Vagina (tissue), 2 donors: ENCODE measurements at regions not wholly inside any gene's neighbourhood (a gene's known extent, or its start where the extent isn't known, plus 50 kb on each side); places are given as distances from the start of the nearest gene placed in this dataset.

Experiments used
- DNase-seq, 2 donors: peaks; one replicate each; pipeline ENCODE4 v3.0.0-alpha.2; 2017; ENCODE audit errors: extremely low spot score in 2 of 2
- H3K27ac ChIP-seq: fragments of 200-600 bp; sonication (generic); one replicate; pipeline ENCODE4 v1.5.1; 2019
- H3K27me3 ChIP-seq: fragments of 200-600 bp; sonication (generic); one replicate; pipeline ENCODE4 v1.5.1; 2019
- H3K36me3 ChIP-seq, 2 donors: fragments of 200-600 bp; sonication (generic); one replicate each; pipeline ENCODE4 v1.5.1; 2017 to 2019
- H3K4me1 ChIP-seq: fragments of 200-600 bp; sonication (generic); one replicate; pipeline ENCODE4 v1.5.1; 2019
- H3K4me3 ChIP-seq, 2 donors: fragments of 200-600 bp; sonication (generic); 1 replicate in 1 of 2; 2 replicates in 1 of 2; pipeline ENCODE4 v1.5.1; 2016 to 2019
- H3K9me3 ChIP-seq: fragments of 200-600 bp; sonication (generic); one replicate; pipeline ENCODE4 v1.5.1; 2019
- POLR2A ChIP-seq, 2 donors: fragments of 450-650 bp; IDR thresholded peaks; one replicate each; pipeline ENCODE4 v1.6.1; 2017; ENCODE audit warnings: antibody characterized with exemption in 2 of 2, mild to moderate bottlenecking in 2 of 2, moderate library complexity in 2 of 2
- POLR2AphosphoS5 ChIP-seq, 2 donors: sonication (generic); formaldehyde crosslinking; IDR thresholded peaks; one replicate each; pipeline ENCODE4 v1.9.0; 2017; ENCODE audit warnings: antibody characterized with exemption in 2 of 2, mild to moderate bottlenecking in 2 of 2, low read depth in 1 of 2; ENCODE audit not compliant: insufficient read depth in 1 of 2
- intact Hi-C: fragments of 100-400 bp; cut with DNase I; formaldehyde crosslinking; loops from one replicate; pipeline ENCODE4 v1.15.1; 2023
- TF ChIP-seq, protein P1 (sequence below), 3 experiments: fragments of 450-650 bp in 2 of 3; fragments of 200-600 bp in 1 of 3; sonication (generic) in 1 of 3; IDR thresholded peaks; one replicate each; pipeline ENCODE4 v1.5.1; 2017 to 2019; ENCODE audit warnings: antibody characterized with exemption in 3 of 3, mild to moderate bottlenecking in 2 of 3, moderate library complexity in 2 of 3

- no peaks in the 10 kb centered on the region for H3K27me3 ChIP-seq
- no peaks in the 10 kb centered on the region for H3K36me3 ChIP-seq
- no peak overlapping the region for H3K27ac ChIP-seq
- DNase-seq, result no peak
- no peaks in the 10 kb centered on the region for H3K4me1 ChIP-seq
- peaks cover under 1% of the 10 kb centered on the region for H3K9me3 ChIP-seq
- H3K4me3 ChIP-seq, result no peak overlapping the region
- TF ChIP-seq POLR2A (IDR thresholded peaks at IDR 0.05), result no peak
- TF ChIP-seq POLR2AphosphoS5 (IDR thresholded peaks at IDR 0.05; ENCODE audit: insufficient read depth in 1 of 2, low read depth in 1 of 2), result no peak
- TF ChIP-seq, protein P1, sequence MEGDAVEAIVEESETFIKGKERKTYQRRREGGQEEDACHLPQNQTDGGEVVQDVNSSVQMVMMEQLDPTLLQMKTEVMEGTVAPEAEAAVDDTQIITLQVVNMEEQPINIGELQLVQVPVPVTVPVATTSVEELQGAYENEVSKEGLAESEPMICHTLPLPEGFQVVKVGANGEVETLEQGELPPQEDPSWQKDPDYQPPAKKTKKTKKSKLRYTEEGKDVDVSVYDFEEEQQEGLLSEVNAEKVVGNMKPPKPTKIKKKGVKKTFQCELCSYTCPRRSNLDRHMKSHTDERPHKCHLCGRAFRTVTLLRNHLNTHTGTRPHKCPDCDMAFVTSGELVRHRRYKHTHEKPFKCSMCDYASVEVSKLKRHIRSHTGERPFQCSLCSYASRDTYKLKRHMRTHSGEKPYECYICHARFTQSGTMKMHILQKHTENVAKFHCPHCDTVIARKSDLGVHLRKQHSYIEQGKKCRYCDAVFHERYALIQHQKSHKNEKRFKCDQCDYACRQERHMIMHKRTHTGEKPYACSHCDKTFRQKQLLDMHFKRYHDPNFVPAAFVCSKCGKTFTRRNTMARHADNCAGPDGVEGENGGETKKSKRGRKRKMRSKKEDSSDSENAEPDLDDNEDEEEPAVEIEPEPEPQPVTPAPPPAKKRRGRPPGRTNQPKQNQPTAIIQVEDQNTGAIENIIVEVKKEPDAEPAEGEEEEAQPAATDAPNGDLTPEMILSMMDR (IDR thresholded peaks at IDR 0.05), result no peak
- intact Hi-C loops, result no loop called here
These were observed 1106.3 kb downstream of the BRD1 start for GRCh38 chr22:48721395-48721669.

DNA sequence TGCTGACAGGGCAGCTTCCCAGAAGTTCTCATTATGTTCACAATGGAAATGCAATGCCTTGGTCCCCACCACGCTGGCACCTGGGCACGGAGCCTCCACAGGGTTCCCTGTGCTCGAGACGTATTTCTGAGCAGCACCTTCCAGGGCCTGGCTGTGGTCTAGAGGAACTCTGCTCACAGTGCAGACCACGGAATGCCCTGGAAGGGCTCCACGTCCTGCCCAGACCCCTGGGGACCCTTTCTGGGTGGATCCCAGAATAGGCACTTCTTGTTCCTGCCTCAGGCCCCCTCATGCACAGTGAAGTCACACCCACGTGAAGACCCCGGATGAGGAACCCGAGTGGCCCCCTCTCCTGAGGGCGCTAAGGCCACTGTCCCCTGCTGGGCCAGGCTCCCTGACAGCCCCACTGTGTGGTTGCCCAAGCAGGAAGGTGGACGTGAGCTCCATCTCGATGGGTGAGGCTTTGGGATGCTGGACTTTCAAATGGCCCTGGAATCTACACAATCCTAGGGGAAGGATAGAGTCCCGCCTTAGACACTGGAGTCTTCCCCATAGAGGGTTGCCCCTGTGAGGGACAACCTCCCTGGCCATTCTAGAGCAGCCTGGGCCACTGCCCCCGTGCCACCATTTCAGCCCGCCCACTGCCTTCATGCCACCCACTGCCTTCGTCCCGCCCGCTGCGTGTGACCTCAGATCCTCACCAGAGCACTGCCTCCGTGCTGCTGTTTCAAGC lies 1106.8 kb downstream of the BRD1 start:
- no peak for DNase-seq
- no peaks in the 10 kb centered on the region for H3K4me1 ChIP-seq
- H3K36me3 ChIP-seq, result no peaks in the 10 kb centered on the region
- intact Hi-C loops, result no loop called here
- H3K4me3 ChIP-seq, result no peak overlapping the region
- peaks cover 3% of the 10 kb centered on the region for H3K9me3 ChIP-seq
- TF ChIP-seq POLR2A (IDR thresholded peaks at IDR 0.05) (no peak), POLR2AphosphoS5 (IDR thresholded peaks at IDR 0.05; ENCODE audit: insufficient read depth in 1 of 2, low read depth in 1 of 2) (no peak)
- TF ChIP-seq, protein P1 (IDR thresholded peaks at IDR 0.05), result no peak
- H3K27me3 ChIP-seq, result no peaks in the 10 kb centered on the region
- no peak overlapping the region for H3K27ac ChIP-seq

DNA sequence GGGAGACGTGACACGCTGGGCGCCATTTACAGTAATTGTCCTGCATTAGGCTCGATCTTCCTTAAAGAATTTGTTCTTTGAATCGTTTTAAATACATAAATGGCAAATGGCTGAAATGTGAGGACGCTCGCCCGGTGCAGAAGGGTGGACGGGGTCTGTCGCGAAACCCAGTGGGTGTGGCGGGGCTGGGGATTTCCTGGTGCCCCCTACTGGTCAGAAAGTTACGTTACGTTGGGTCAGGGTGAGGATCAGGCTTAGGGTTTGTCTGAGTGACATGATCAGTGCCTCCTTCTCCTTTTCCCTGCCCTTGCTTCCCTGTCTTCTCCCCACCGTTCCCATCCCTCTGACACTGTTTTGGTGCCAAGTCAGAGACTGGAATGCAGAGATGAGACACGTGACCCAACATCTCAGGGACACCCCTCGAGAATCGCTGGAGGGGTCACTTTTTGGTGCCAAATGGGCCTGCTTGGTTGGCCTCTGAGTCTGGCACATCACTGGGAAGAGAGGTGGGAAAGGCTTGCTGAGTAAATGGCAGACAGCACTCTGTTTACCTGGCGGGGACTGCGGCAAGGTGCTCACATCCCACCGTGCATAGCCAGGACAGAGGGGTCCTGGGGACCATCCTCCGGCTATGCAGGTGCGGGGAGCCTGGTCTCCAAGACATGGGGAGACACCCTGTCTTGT lies 1107.6 kb downstream of the BRD1 start:
- no peaks in the 10 kb centered on the region for H3K36me3 ChIP-seq
- intact Hi-C loops, result no loop called here
- TF ChIP-seq, protein P1 (IDR thresholded peaks at IDR 0.05), result no peak
- no peak for TF ChIP-seq POLR2A (IDR thresholded peaks at IDR 0.05)
- TF ChIP-seq POLR2AphosphoS5 (IDR thresholded peaks at IDR 0.05; ENCODE audit: insufficient read depth in 1 of 2, low read depth in 1 of 2), result no peak
- peaks cover 3% of the 10 kb centered on the region for H3K9me3 ChIP-seq
- no peaks in the 10 kb centered on the region for H3K4me1 ChIP-seq
- no peaks in the 10 kb centered on the region for H3K27me3 ChIP-seq
- no peak overlapping the region for H3K4me3 ChIP-seq
- H3K27ac ChIP-seq, result no peak overlapping the region
- no peak for DNase-seq

- intact Hi-C loops, result no loop called here
- Histone ChIP-seq H3K4me3 (no peak overlapping the region), H3K4me1 (no peaks in the 10 kb centered on the region), H3K27me3 (no peaks in the 10 kb centered on the region), H3K36me3 (no peaks in the 10 kb centered on the region), H3K9me3 (peaks cover 3% of the 10 kb centered on the region), H3K27ac (no peak overlapping the region)
- TF ChIP-seq, protein P1 (IDR thresholded peaks at IDR 0.05), result no peak
- TF ChIP-seq POLR2A (IDR thresholded peaks at IDR 0.05) (no peak), POLR2AphosphoS5 (IDR thresholded peaks at IDR 0.05; ENCODE audit: insufficient read depth in 1 of 2, low read depth in 1 of 2) (no peak)
- no peak for DNase-seq
These were observed 1108.7 kb downstream of the BRD1 start for GRCh38 chr22:48718818-48719500.
